ENCODE measurements at regions not wholly inside any gene's neighbourhood (a gene's known extent, or its start where the extent isn't known, plus 50 kb on each side); places are given as distances from the start of the nearest gene placed in this dataset.

DNA sequence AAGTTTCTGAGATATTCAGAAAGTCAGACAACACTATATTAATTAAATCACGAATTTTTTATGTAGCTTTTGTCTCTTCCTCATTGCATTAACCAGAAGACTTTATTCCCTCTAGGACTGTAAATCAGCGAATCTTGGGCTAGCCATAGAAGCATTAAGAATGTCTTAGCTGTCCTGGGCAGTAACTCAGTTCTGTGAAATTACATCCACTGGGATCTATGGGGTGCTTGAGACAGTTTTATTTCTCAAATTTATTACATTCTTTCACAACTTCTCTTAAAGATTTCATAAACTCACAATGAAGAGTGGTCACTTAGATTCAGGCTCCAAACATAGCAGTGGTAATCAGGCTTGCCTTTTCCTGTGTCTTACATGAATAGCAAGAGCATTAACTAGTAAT lies 1153.4 kb downstream of the CDH8 start:
- H3K27ac Mint-ChIP-seq, result no peak overlapping the region
- no peak for DNase-seq (ENCODE audit: low spot score)
- no peaks in the 10 kb centered on the region for H3K27me3 Mint-ChIP-seq (ENCODE audit: insufficient read depth)
- H3K4me3 Mint-ChIP-seq, result no peak overlapping the region
- peaks cover 6% of the 10 kb centered on the region for H3K9me3 Mint-ChIP-seq
- H3K36me3 Mint-ChIP-seq (ENCODE audit: low read depth), result no peaks in the 10 kb centered on the region
- no peaks in the 10 kb centered on the region for H3K4me1 Mint-ChIP-seq (ENCODE audit: low read depth)
- intact Hi-C loops (cut with micrococcal nuclease), result loop anchor here (1.0 kb wide), 1 partner anchor 11 kb away; no protein-coding TSS in a partner anchor

DNA sequence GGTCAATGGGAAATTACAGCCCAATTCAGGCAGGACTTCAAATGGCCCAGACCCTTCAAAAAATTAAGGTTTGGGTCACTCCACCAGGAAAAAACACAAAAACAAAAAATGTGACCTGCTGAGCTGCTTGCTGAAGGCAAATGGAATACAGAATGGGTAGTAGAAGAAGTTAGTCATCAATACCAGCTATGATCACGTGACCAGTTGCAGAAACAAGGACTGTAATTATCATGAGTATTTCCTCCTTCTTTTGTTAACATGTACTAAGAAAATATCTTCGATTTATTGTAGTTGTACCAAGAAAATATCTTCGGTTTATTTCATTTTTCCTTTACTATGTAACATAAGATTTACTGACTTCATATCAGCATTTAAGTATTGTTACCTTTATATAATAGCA lies 1183.6 kb downstream of the CDH8 start:
- intact Hi-C loops (cut with micrococcal nuclease), result no loop called here
- no peak overlapping the region for H3K27ac Mint-ChIP-seq
- no peaks in the 10 kb centered on the region for H3K36me3 Mint-ChIP-seq (ENCODE audit: low read depth)
- no peaks in the 10 kb centered on the region for H3K27me3 Mint-ChIP-seq (ENCODE audit: insufficient read depth)
- H3K4me3 Mint-ChIP-seq, result no peak overlapping the region
- H3K4me1 Mint-ChIP-seq (ENCODE audit: low read depth), result no peaks in the 10 kb centered on the region
- H3K9me3 Mint-ChIP-seq, result peaks cover 22% of the 10 kb centered on the region
- no peak for DNase-seq (ENCODE audit: low spot score)

DNA sequence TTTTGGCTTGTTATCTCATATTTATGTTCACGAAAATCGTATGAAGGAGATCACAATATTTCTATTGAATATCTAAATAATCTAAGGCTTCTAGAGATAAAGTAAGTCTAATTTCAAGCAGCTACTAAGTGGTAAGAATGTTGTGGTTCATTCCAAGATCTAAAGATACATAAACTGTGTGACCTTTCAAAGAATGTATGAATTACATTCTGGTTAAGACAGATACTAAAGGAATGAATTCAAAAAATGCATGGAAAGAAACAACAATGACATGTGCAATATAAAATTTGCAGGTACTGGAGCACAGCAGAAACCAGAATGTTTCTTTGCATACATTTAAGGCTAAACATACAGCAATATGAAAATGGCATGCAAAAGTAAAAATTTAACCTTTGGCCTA lies 1214.6 kb downstream of the CDH8 start:
- Mint-ChIP-seq H3K4me3 (no peak overlapping the region), H3K27ac (no peak overlapping the region), H3K9me3 (peaks cover 17% of the 10 kb centered on the region), H3K36me3 (ENCODE audit: low read depth) (no peaks in the 10 kb centered on the region), H3K4me1 (ENCODE audit: low read depth) (no peaks in the 10 kb centered on the region), H3K27me3 (ENCODE audit: insufficient read depth) (no peaks in the 10 kb centered on the region)
- no peak for DNase-seq (ENCODE audit: low spot score)
- intact Hi-C loops (cut with micrococcal nuclease), result no loop called here

DNA sequence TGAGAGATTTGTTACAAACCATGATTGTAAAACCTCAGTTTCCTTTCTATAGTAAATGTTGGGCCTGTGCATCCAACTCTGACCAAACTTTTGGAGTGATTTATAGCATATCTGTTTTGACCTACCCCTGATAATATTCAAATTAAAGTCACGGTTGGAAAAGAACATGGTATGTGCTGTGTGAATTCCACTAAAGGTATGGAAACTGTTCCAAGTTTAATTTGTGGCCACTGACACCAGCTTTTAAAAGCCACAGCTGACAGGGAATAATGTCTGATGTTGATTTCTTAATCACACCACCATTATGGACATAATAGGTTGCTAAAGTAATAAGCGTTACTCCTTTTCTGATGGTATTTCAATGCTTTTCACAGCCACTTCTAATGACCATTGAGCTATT lies 1215.9 kb downstream of the CDH8 start:
- Mint-ChIP-seq H3K4me1 (ENCODE audit: low read depth) (no peaks in the 10 kb centered on the region), H3K9me3 (peaks cover 19% of the 10 kb centered on the region), H3K4me3 (no peak overlapping the region), H3K36me3 (ENCODE audit: low read depth) (no peaks in the 10 kb centered on the region), H3K27me3 (ENCODE audit: insufficient read depth) (no peaks in the 10 kb centered on the region), H3K27ac (no peak overlapping the region)
- DNase-seq (ENCODE audit: low spot score), result no peak
- intact Hi-C loops (cut with micrococcal nuclease), result no loop called here

DNA sequence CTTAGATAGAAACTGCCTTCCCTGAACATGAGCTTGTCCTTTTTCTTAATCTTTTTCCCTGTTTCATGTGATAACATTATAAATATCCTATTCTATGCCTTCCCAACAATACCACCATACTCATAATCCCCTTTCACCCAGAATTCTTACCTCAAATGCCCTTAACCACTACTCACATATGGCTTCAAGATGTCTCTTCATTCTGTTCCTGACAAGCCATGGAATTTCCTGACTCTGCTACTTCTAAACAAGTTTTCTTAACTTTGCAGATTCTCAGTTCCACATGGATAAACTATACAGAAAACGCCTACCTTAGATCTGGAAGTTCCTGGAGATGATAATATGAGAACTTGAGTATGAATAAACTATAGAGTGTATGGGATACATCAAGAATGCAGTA lies 1217.8 kb downstream of the CDH8 start:
- intact Hi-C loops (cut with micrococcal nuclease), result no loop called here
- H3K9me3 Mint-ChIP-seq, result peaks cover 14% of the 10 kb centered on the region
- no peak for DNase-seq (ENCODE audit: low spot score)
- no peak overlapping the region for H3K27ac Mint-ChIP-seq
- H3K27me3 Mint-ChIP-seq (ENCODE audit: insufficient read depth), result no peaks in the 10 kb centered on the region
- H3K4me3 Mint-ChIP-seq, result no peak overlapping the region
- no peaks in the 10 kb centered on the region for H3K4me1 Mint-ChIP-seq (ENCODE audit: low read depth)
- no peaks in the 10 kb centered on the region for H3K36me3 Mint-ChIP-seq (ENCODE audit: low read depth)

DNA sequence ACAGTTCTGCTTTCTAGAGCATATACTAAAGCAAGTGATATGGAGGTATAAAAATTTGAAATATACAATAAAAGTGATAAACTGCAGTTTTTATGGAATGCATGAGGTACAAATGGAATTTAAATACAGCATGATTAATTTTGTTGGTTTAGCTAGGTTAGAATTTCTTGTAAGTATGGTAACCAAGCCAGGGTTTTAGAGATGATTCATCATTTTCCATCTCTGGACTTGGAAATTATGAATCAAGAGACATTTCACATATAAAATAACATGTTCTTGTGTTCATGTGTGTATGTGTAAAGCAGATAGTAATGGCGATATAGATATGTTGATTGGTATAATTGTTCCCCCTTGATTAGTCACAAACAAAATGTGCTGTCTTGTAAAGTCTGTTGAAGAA lies 1219.8 kb downstream of the CDH8 start:
- Mint-ChIP-seq H3K4me3 (no peak overlapping the region), H3K27me3 (ENCODE audit: insufficient read depth) (no peaks in the 10 kb centered on the region), H3K36me3 (ENCODE audit: low read depth) (no peaks in the 10 kb centered on the region), H3K4me1 (ENCODE audit: low read depth) (no peaks in the 10 kb centered on the region), H3K9me3 (peaks cover 7% of the 10 kb centered on the region), H3K27ac (no peak overlapping the region)
- intact Hi-C loops (cut with micrococcal nuclease), result no loop called here
- DNase-seq (ENCODE audit: low spot score), result no peak

DNA sequence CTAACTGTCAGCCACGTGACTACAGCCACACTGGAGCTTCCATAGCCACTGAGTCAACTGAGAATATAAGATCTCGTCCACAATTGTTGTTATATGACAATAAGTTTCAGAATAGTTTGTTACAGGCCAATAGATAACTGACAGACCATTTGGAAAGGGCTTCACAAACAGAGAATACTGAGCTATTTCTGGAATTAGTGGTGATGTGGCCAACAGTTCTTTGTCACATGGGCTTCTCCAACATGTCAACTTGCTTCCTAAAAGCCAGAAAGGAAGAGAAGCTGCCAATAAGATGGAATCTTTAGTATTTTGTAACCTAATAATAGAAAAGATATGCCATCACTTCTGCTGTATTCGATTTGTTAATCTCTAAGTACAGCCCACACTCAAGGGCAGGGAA lies 1220.4 kb downstream of the CDH8 start:
- no peaks in the 10 kb centered on the region for H3K27me3 Mint-ChIP-seq (ENCODE audit: insufficient read depth)
- no peak for DNase-seq (ENCODE audit: low spot score)
- H3K9me3 Mint-ChIP-seq, result peaks cover 4% of the 10 kb centered on the region
- H3K4me3 Mint-ChIP-seq, result no peak overlapping the region
- intact Hi-C loops (cut with micrococcal nuclease), result no loop called here
- H3K4me1 Mint-ChIP-seq (ENCODE audit: low read depth), result no peaks in the 10 kb centered on the region
- no peaks in the 10 kb centered on the region for H3K36me3 Mint-ChIP-seq (ENCODE audit: low read depth)
- H3K27ac Mint-ChIP-seq, result no peak overlapping the region

DNA sequence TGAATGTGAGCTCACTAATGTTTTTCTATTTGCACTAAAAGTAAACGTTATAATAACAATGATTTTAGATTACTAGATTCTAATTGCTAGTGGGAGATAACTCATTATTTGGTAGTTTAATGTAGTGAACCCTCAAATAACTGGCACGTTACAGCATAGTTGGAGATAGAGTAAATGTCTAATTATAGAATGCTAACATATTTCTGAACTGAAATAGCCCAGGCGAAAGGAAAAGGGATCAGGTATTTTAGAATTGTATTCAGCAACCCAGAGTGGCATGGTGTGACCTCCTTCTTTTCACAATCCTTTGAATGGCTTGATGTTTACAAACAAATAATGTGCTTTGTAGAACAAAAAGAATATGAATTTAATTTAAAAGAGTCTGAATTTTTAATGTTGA lies 1221.2 kb downstream of the CDH8 start:
- H3K9me3 Mint-ChIP-seq, result peaks cover 4% of the 10 kb centered on the region
- no peaks in the 10 kb centered on the region for H3K4me1 Mint-ChIP-seq (ENCODE audit: low read depth)

DNA sequence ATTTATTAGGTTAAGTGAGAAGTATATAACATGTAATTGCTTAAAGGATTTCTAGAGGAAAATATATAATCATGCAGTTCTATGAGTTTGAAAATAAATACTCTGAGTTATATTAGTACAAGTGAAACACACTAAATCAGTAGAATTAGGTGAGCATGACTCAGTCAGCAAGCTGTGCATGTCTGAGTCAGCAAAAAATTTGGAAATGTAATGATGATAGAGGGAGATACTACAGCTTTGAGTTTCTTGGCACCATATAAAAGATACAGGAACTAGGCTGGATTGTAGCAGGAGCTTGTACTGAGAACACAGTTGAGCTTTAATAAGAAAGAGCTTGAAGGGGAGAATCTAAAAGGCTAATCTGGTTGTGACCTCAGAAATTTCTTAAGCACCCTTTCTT lies 1224.6 kb downstream of the CDH8 start:
- H3K36me3 Mint-ChIP-seq (ENCODE audit: low read depth), result no peaks in the 10 kb centered on the region
- no peaks in the 10 kb centered on the region for H3K4me1 Mint-ChIP-seq (ENCODE audit: low read depth)
- intact Hi-C loops (cut with micrococcal nuclease), result no loop called here
- no peak overlapping the region for H3K27ac Mint-ChIP-seq
- no peak for DNase-seq (ENCODE audit: low spot score)
- no peak overlapping the region for H3K4me3 Mint-ChIP-seq
- no peaks in the 10 kb centered on the region for H3K27me3 Mint-ChIP-seq (ENCODE audit: insufficient read depth)
- peaks cover 8% of the 10 kb centered on the region for H3K9me3 Mint-ChIP-seq

More for the DNA sequence above, 1221.2 kb downstream of the CDH8 start:
- intact Hi-C loops (cut with micrococcal nuclease), result no loop called here
- DNase-seq (ENCODE audit: low spot score), result no peak
- no peaks in the 10 kb centered on the region for H3K27me3 Mint-ChIP-seq (ENCODE audit: insufficient read depth)
- H3K4me3 Mint-ChIP-seq, result no peak overlapping the region
- no peaks in the 10 kb centered on the region for H3K36me3 Mint-ChIP-seq (ENCODE audit: low read depth)
- H3K27ac Mint-ChIP-seq, result no peak overlapping the region

DNA sequence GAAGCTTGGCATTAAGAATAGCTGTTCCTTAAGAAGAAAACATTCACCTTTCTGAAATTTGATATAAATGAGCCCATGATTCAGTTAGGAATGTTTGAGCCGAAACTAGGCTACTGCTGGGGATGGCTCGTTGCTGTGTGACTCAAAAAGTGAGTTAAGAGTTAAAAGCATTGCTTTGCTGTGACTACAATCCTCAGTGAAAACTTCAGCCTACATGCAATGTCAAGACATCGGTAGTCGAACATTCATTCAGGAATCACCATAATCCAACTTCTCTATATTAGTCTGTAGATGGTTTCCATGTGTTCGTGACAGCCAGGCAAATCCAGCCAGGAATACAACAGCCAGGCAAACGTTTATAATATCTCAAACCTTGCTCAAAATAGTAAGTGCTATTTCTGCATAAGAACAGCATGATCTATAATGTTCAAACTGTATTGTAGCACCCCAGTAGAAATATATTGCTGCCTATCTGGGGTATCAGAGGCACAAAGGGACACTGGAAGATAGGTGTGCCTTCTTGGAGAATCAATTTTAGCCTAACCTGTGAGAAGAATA lies 1225.1 kb downstream of the CDH8 start:
- intact Hi-C loops (cut with micrococcal nuclease), result no loop called here
- no peaks in the 10 kb centered on the region for H3K4me1 Mint-ChIP-seq (ENCODE audit: low read depth)
- no peaks in the 10 kb centered on the region for H3K27me3 Mint-ChIP-seq (ENCODE audit: insufficient read depth)
- no peak for DNase-seq (ENCODE audit: low spot score)
- H3K4me3 Mint-ChIP-seq, result no peak overlapping the region
- H3K36me3 Mint-ChIP-seq (ENCODE audit: low read depth), result no peaks in the 10 kb centered on the region
- no peak overlapping the region for H3K27ac Mint-ChIP-seq
- peaks cover 10% of the 10 kb centered on the region for H3K9me3 Mint-ChIP-seq

DNA sequence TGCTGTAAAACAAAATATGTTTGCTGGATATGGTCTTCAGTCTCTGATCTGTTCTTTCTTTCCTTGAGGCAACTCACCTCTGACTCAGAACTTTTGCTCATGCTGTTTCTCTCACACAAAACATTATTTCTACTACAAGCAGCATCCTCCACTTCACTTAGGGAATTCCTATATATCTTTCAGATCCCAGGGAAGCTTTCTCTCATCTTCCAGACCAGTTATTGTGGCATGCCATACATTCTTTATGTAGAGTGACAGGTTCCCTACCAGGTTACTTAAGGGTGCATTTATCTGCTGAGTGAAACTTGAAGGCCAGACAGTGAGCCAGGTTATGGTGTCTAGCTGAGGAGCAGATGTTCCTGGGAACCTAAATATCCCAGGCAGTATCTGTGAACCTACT lies 1226.0 kb downstream of the CDH8 start:
- no peaks in the 10 kb centered on the region for H3K4me1 Mint-ChIP-seq (ENCODE audit: low read depth)
- DNase-seq (ENCODE audit: low spot score), result no peak
- peaks cover 13% of the 10 kb centered on the region for H3K9me3 Mint-ChIP-seq
- no peak overlapping the region for H3K27ac Mint-ChIP-seq
- H3K27me3 Mint-ChIP-seq (ENCODE audit: insufficient read depth), result no peaks in the 10 kb centered on the region
- intact Hi-C loops (cut with micrococcal nuclease), result no loop called here
- H3K36me3 Mint-ChIP-seq (ENCODE audit: low read depth), result no peaks in the 10 kb centered on the region
- no peak overlapping the region for H3K4me3 Mint-ChIP-seq

DNA sequence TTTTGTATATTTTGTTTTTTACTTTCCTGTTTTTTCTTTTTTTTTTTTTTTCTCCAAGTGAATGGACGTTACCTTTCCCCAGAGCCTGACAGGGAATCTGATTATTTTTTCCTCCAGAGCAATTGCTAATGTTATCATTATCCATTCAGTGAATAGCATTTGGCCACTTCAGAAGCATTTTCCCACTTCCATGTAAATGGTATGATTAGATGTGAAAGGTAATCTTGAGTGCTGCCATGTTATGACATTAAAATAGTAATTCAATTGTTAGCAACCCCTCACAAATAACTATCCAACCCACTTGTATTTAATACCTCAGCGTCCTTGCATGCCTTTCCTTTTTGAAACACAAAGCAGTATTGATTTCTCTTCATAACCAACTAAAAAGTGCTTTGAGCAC lies 1243.8 kb downstream of the CDH8 start:
- intact Hi-C loops (cut with micrococcal nuclease), result no loop called here
- Mint-ChIP-seq H3K9me3 (peaks cover 11% of the 10 kb centered on the region), H3K27ac (no peak overlapping the region), H3K4me1 (ENCODE audit: low read depth) (no peaks in the 10 kb centered on the region), H3K36me3 (ENCODE audit: low read depth) (no peaks in the 10 kb centered on the region), H3K4me3 (no peak overlapping the region), H3K27me3 (ENCODE audit: insufficient read depth) (no peaks in the 10 kb centered on the region)
- DNase-seq (ENCODE audit: low spot score), result no peak

DNA sequence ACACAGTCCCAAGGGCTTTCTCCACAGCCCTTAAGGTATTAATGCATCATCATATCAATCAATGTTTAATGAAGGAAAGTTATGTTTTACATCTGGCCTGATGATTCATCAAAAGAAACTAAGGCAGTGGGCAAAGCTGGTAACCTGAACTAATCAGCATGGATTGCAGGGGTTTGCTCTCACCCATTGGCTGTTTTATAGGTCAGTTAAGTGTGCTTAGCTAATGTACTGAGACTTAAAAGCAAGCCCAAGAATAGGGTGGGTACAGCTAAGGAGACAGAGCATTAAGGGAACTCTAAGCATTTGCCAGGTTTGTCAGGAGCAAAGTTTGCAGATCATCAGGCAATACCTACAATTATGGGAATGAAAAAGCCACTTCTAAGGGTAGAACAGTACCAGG lies 1247.6 kb downstream of the CDH8 start:
- DNase-seq (ENCODE audit: low spot score), result no peak
- Mint-ChIP-seq H3K27me3 (ENCODE audit: insufficient read depth) (no peaks in the 10 kb centered on the region), H3K9me3 (peaks cover 12% of the 10 kb centered on the region), H3K36me3 (ENCODE audit: low read depth) (no peaks in the 10 kb centered on the region), H3K4me3 (no peak overlapping the region), H3K4me1 (ENCODE audit: low read depth) (no peaks in the 10 kb centered on the region), H3K27ac (no peak overlapping the region)
- intact Hi-C loops (cut with micrococcal nuclease), result no loop called here

DNA sequence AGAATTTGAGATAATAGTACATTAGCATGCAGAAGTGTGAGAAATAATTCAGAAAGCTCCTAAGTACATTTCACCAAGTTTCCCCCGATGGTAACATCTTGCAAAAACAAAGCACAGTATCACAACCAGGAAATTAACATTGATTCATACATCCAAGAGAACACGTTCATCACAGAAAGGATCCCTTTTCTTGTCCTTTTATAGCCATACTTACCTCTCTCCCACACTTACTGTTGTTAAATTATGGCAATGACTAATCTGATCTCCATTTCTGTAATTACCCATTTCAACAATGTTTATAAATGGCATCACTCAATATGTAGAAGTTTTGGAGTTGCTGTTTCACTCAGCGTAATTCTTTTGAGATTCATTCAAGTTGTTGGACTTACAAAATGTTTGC lies 1260.0 kb downstream of the CDH8 start:
- intact Hi-C loops (cut with micrococcal nuclease), result no loop called here
- H3K4me1 Mint-ChIP-seq (ENCODE audit: low read depth), result no peaks in the 10 kb centered on the region
- H3K9me3 Mint-ChIP-seq, result peaks cover 36% of the 10 kb centered on the region
- no peaks in the 10 kb centered on the region for H3K36me3 Mint-ChIP-seq (ENCODE audit: low read depth)
- no peak for DNase-seq (ENCODE audit: low spot score)
- H3K27ac Mint-ChIP-seq, result no peak overlapping the region
- H3K27me3 Mint-ChIP-seq (ENCODE audit: insufficient read depth), result no peaks in the 10 kb centered on the region
- no peak overlapping the region for H3K4me3 Mint-ChIP-seq
